Upper lobe of left lung (tissue), 6 donors: ENCODE measurements at regions not wholly inside any gene's neighbourhood (a gene's known extent, or its start where the extent isn't known, plus 50 kb on each side); places are given as distances from the start of the nearest gene placed in this dataset.
"Not testable (repeated sequence)": the region's sequence is repeated elsewhere in the genome, so short reads cannot be mapped to it uniquely, and the experiment has no call there.

Experiments
- ATAC-seq, 2 donors: fragments of 200-7000 bp; cut with Tn5 transposase; one replicate each; pipeline ENCODE4 v1.9.1; 2022; ENCODE audit warnings: mild to moderate bottlenecking in 2 of 2, moderate library complexity in 2 of 2; ENCODE audit not compliant: low FRiP score in 2 of 2
- DNase-seq, 2 donors: peaks; one replicate each; pipeline ENCODE4 v3.0.0-alpha.2; 2019 to 2020
- H3K27ac ChIP-seq, 4 donors: fragments of 200-600 bp; sonication (generic); one replicate each; pipeline ENCODE4 v1.5.1; 2016 to 2019
- H3K27me3 ChIP-seq, 4 donors: fragments of 200-600 bp; sonication (generic); one replicate each; pipeline ENCODE4 v1.5.1; 2017 to 2019
- H3K36me3 ChIP-seq, 4 donors: fragments of 200-600 bp; sonication (generic); one replicate each; pipeline ENCODE4 v1.5.1; 2016 to 2019
- H3K4me1 ChIP-seq, 4 donors: fragments of 200-600 bp; sonication (generic); one replicate each; pipeline ENCODE4 v1.5.1; 2018 to 2019
- H3K4me3 ChIP-seq, 4 donors: fragments of 200-600 bp; sonication (generic); one replicate each; pipeline ENCODE4 v1.5.1; 2017 to 2019; ENCODE audit warnings: mild to moderate bottlenecking in 2 of 4, moderate library complexity in 1 of 4
- H3K9me3 ChIP-seq, 4 donors: fragments of 200-600 bp; sonication (generic); one replicate each; pipeline ENCODE4 v1.5.1; 2018 to 2019
- EP300 ChIP-seq, 4 donors: sonication (generic); formaldehyde crosslinking; IDR thresholded peaks; one replicate each; pipeline ENCODE4 v1.5.1; 2017; ENCODE audit warnings: antibody characterized with exemption in 4 of 4, control low read depth in 2 of 4
- POLR2A ChIP-seq, 4 donors: fragments of 450-650 bp; IDR thresholded peaks; one replicate each; pipeline ENCODE4 v1.5.1; 2016 to 2017; ENCODE audit warnings: antibody characterized with exemption in 4 of 4, mild to moderate bottlenecking in 2 of 4
- POLR2AphosphoS5 ChIP-seq, 2 donors: sonication (generic); formaldehyde crosslinking; IDR thresholded peaks; one replicate each; pipeline ENCODE4 v1.5.1; 2017; ENCODE audit warnings: antibody characterized with exemption in 2 of 2
- whole genome bisulfite sequencing, 2 donors: methylation state at CpG; one replicate each; pipeline ENCODE4 v1.1.5; 2017 to 2018; 5-methylcytosine and 5-hydroxymethylcytosine counted together
- TF ChIP-seq, protein P1 (sequence below), 6 experiments: fragments of 450-650 bp in 4 of 6; fragments of 200-600 bp in 2 of 6; sonication (generic) in 2 of 6; IDR thresholded peaks; one replicate each; pipeline ENCODE4 v1.5.1; 2016 to 2019; ENCODE audit warnings: antibody characterized with exemption in 6 of 6
- donor health status: DM: no; HTN: no; CAD: no; lungs with moderate emphysema.
- donor health status: DM: no; HTN: yes; CAD: no; lungs with severe emphysema.

DNA sequence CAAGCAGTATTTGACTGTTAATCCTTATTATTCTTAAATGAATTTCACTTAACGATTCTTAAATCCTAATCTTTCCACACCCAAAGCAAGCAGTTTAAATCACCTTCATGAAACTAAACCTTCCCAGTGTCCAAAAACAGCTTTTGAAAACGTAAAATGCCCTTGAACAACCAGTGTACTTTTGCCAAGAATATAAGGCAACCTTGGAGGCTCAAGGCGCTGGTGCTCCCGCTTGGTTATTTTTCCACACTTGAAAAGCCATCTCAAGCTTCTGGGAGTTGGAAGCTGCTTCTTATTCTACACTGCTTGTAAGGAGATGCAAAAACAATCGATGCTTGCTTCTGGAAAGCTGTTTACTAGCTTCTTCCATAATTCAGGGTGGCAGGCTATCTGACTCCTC is 625.7 kb downstream of the HTR1B start:
- ATAC-seq (no peak), DNase-seq (no peak)
- Histone ChIP-seq H3K27ac (no peak overlapping the region), H3K4me1 (no peaks in the 10 kb centered on the region), H3K9me3 (no peaks in the 10 kb centered on the region), H3K4me3 (no peak overlapping the region), H3K36me3 (no peaks in the 10 kb centered on the region), H3K27me3 (no peaks in the 10 kb centered on the region)
- TF ChIP-seq POLR2A (IDR thresholded peaks at IDR 0.05), result no peak
- no peak for TF ChIP-seq POLR2AphosphoS5 (IDR thresholded peaks at IDR 0.05)
- no peak for TF ChIP-seq EP300 (IDR thresholded peaks at IDR 0.05)
- TF ChIP-seq, protein P1, sequence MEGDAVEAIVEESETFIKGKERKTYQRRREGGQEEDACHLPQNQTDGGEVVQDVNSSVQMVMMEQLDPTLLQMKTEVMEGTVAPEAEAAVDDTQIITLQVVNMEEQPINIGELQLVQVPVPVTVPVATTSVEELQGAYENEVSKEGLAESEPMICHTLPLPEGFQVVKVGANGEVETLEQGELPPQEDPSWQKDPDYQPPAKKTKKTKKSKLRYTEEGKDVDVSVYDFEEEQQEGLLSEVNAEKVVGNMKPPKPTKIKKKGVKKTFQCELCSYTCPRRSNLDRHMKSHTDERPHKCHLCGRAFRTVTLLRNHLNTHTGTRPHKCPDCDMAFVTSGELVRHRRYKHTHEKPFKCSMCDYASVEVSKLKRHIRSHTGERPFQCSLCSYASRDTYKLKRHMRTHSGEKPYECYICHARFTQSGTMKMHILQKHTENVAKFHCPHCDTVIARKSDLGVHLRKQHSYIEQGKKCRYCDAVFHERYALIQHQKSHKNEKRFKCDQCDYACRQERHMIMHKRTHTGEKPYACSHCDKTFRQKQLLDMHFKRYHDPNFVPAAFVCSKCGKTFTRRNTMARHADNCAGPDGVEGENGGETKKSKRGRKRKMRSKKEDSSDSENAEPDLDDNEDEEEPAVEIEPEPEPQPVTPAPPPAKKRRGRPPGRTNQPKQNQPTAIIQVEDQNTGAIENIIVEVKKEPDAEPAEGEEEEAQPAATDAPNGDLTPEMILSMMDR (IDR thresholded peaks at IDR 0.05), result no peak
- 74 to 78% methylated on average over 5 of the region's 5 CpGs for WGBS, 2 donors

GRCh38 chr6:76835695-76836094 is 627.6 kb downstream of the HTR1B start:
- no peak overlapping the region for H3K27ac ChIP-seq
- ATAC-seq (no peak), DNase-seq (no peak)
- H3K9me3 ChIP-seq, result no peaks in the 10 kb centered on the region
- no peaks in the 10 kb centered on the region for H3K4me1 ChIP-seq
- no peaks in the 10 kb centered on the region for H3K36me3 ChIP-seq
- H3K4me3 ChIP-seq, result no peak overlapping the region
- WGBS, 2 donors, result 73 to 74% methylated on average over 1 of the region's 1 CpG
- no peaks in the 10 kb centered on the region for H3K27me3 ChIP-seq
- no peak for TF ChIP-seq POLR2A (IDR thresholded peaks at IDR 0.05)
- TF ChIP-seq POLR2AphosphoS5 (IDR thresholded peaks at IDR 0.05), result no peak
- TF ChIP-seq, protein P1 (IDR thresholded peaks at IDR 0.05), result no peak
- TF ChIP-seq EP300 (IDR thresholded peaks at IDR 0.05), result no peak

- no peak for ATAC-seq
- Histone ChIP-seq H3K27ac (no peak overlapping the region), H3K4me1 (no peaks in the 10 kb centered on the region), H3K36me3 (no peaks in the 10 kb centered on the region), H3K9me3 (no peaks in the 10 kb centered on the region), H3K27me3 (no peaks in the 10 kb centered on the region), H3K4me3 (no peak overlapping the region)
- 0 to 30% methylated on average over 1 of the region's 1 CpG for WGBS, 2 donors
- DNase-seq, result no peak
- no peak for TF ChIP-seq POLR2AphosphoS5 (IDR thresholded peaks at IDR 0.05)
- no peak for TF ChIP-seq EP300 (IDR thresholded peaks at IDR 0.05)
- TF ChIP-seq, protein P1 (IDR thresholded peaks at IDR 0.05), result no peak
- TF ChIP-seq POLR2A (IDR thresholded peaks at IDR 0.05), result no peak
These were observed 628.0 kb downstream of the HTR1B start for GRCh38 chr6:76835293-76835692.

GRCh38 chr6:76834399-76834798 is 628.9 kb downstream of the HTR1B start:
- no peaks in the 10 kb centered on the region for H3K4me1 ChIP-seq
- no peaks in the 10 kb centered on the region for H3K36me3 ChIP-seq
- TF ChIP-seq EP300 (IDR thresholded peaks at IDR 0.05) (no peak), POLR2A (IDR thresholded peaks at IDR 0.05) (no peak), POLR2AphosphoS5 (IDR thresholded peaks at IDR 0.05) (no peak)
- TF ChIP-seq, protein P1 (IDR thresholded peaks at IDR 0.05), result no peak
- H3K27ac ChIP-seq, result no peak overlapping the region
- no peak overlapping the region for H3K4me3 ChIP-seq
- ATAC-seq, result no peak
- H3K27me3 ChIP-seq, result no peaks in the 10 kb centered on the region
- DNase-seq, result no peak
- no peaks in the 10 kb centered on the region for H3K9me3 ChIP-seq

DNA sequence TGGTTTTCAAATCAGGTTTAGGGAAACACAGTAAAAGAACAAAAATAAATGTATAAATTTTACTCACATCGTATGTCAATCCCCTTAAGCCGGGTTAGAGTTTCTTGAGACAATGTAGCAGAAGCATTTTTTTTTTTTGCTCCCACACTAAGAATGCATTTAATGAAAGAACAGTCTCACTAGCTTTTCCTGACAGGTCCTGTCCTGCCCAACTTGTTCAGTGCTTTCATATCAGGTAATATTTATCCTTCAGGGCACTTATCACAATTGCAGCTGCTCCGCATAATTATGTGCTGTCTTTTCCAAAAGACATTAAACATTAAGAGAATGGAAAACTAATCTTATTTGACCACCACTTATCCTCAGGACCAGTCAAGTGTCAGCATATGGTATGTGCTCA is 632.0 kb downstream of the HTR1B start:
- ATAC-seq (no peak), DNase-seq (no peak)
- Histone ChIP-seq H3K9me3 (peaks cover 0 to 5% (median 0%) of the 10 kb centered on the region in 4 donors), H3K4me3 (no peak overlapping the region), H3K4me1 (no peaks in the 10 kb centered on the region), H3K27me3 (no peaks in the 10 kb centered on the region), H3K36me3 (no peaks in the 10 kb centered on the region), H3K27ac (no peak overlapping the region)
- TF ChIP-seq, protein P1 (IDR thresholded peaks at IDR 0.05), result no peak
- TF ChIP-seq EP300 (IDR thresholded peaks at IDR 0.05), result no peak
- WGBS, 2 donors, result 38 to 42% methylated on average over 3 of the region's 3 CpGs

- not testable (repeated sequence) for H3K27ac ChIP-seq, DNase-seq, H3K4me3 ChIP-seq, H3K36me3 ChIP-seq, H3K27me3 ChIP-seq, ATAC-seq, H3K4me1 ChIP-seq
- peaks cover 0 to 10% (median 0%) of the 10 kb centered on the region in 4 donors for H3K9me3 ChIP-seq
- WGBS, 2 donors, result 77 to 85% methylated on average over 6 of the region's 6 CpGs
These were observed 639.7 kb downstream of the HTR1B start for GRCh38 chr6:76823578-76823977.
